ENCODE measurements at regions not wholly inside any gene's neighbourhood (a gene's known extent, or its start where the extent isn't known, plus 50 kb on each side); places are given as distances from the start of the nearest gene placed in this dataset.

- H3K4me1 ChIP-seq (ENCODE audit: insufficient read depth, low read length), result no peaks in the 10 kb centered on the region
- H3T11ph ChIP-seq (ENCODE audit: low read length), result no peak overlapping the region
- no peak overlapping the region for H4K5ac ChIP-seq (ENCODE audit: insufficient read length, low read depth, low read length)
- H3K4me1 Mint-ChIP-seq, result peaks cover 8 to 12% of the 10 kb centered on the region in 2 experiments
- H3K9me3 Mint-ChIP-seq, result peaks cover 9% of the 10 kb centered on the region in 2 experiments; a peak in 3 of 5 replicates
- H3K23me2 ChIP-seq (ENCODE audit: insufficient read length, low read depth, low read length, poor library complexity, severe bottlenecking), result no peaks in the 10 kb centered on the region
- DNase-seq, result no peak
- H3K56ac ChIP-seq (ENCODE audit: insufficient read length, low read depth, low read length), result no peak overlapping the region
- H3K9me3 ChIP-seq (ENCODE audit: control insufficient read depth, low read depth, low read length), result no peaks in the 10 kb centered on the region
- H3K9ac ChIP-seq (ENCODE audit: extremely low read depth, insufficient read length, low read length), result no peak overlapping the region
- H3K27ac ChIP-seq (ENCODE audit: insufficient read length, low read depth, low read length), result no peak overlapping the region
- H2BK5ac ChIP-seq (ENCODE audit: insufficient read length, low read length), result no peak overlapping the region
- no peak overlapping the region for H3K4me2 ChIP-seq (ENCODE audit: insufficient read depth, insufficient read length, low read length)
- H3K4me3 Mint-ChIP-seq, result no peak overlapping the region
- H3K79me1 ChIP-seq (ENCODE audit: insufficient read depth, low read depth, low read length, poor library complexity, severe bottlenecking), result no peaks in the 10 kb centered on the region
- H3K27ac Mint-ChIP-seq, result peak overlapping the region in 2 of 3 experiments; percentile 12 to 68; a peak in 2 of 7 replicates
- no peak overlapping the region for H3K14ac ChIP-seq (ENCODE audit: insufficient read depth, low read length)
- no peak overlapping the region for H4K91ac ChIP-seq (ENCODE audit: insufficient read length, low read depth, low read length)
- no peak overlapping the region for H2BK120ac ChIP-seq (ENCODE audit: low read depth, low read length, poor library complexity, severe bottlenecking)
- no peak overlapping the region for H2BK15ac ChIP-seq (ENCODE audit: low read depth, low read length)
- H2AK5ac ChIP-seq (ENCODE audit: insufficient read length, low read length), result no peak overlapping the region
- no peaks in the 10 kb centered on the region for H3K79me2 ChIP-seq (ENCODE audit: insufficient read depth, low read length)
- H3K18ac ChIP-seq (ENCODE audit: insufficient read length, low read depth, low read length), result no peak overlapping the region
- H3K23ac ChIP-seq (ENCODE audit: insufficient read length, low read depth, low read length), result no peak overlapping the region
- no peak overlapping the region for H4K8ac ChIP-seq (replicated peaks; ENCODE audit: insufficient read length, low read depth, low read length)
- peaks cover 2 to 9% (median 7%) of the 10 kb centered on the region in 3 experiments; a peak in 5 of 7 replicates for H3K36me3 Mint-ChIP-seq (ENCODE audit: insufficient read depth in 1 of 3, low read depth in 3 of 3)
- H3K27me3 Mint-ChIP-seq (ENCODE audit: low read depth), result peaks cover 3% of the 10 kb centered on the region
- no peaks in the 10 kb centered on the region for H3K27me3 ChIP-seq (ENCODE audit: insufficient read depth, low read length)
- H2AFZ ChIP-seq (ENCODE audit: low read length), result no peak overlapping the region
- no CpG with 5 or more reads among the region's 13 CpGs for WGBS (ENCODE audit: extremely low coverage, insufficient read length, low lambda C conversion rate)
- TF ChIP-seq, protein P1, sequence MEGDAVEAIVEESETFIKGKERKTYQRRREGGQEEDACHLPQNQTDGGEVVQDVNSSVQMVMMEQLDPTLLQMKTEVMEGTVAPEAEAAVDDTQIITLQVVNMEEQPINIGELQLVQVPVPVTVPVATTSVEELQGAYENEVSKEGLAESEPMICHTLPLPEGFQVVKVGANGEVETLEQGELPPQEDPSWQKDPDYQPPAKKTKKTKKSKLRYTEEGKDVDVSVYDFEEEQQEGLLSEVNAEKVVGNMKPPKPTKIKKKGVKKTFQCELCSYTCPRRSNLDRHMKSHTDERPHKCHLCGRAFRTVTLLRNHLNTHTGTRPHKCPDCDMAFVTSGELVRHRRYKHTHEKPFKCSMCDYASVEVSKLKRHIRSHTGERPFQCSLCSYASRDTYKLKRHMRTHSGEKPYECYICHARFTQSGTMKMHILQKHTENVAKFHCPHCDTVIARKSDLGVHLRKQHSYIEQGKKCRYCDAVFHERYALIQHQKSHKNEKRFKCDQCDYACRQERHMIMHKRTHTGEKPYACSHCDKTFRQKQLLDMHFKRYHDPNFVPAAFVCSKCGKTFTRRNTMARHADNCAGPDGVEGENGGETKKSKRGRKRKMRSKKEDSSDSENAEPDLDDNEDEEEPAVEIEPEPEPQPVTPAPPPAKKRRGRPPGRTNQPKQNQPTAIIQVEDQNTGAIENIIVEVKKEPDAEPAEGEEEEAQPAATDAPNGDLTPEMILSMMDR (conservative IDR thresholded peaks at IDR 0.05), result no peak
- no peak overlapping the region for H2BK12ac ChIP-seq (ENCODE audit: insufficient read length, low read depth, low read length)
- H3K4ac ChIP-seq (ENCODE audit: low read depth, low read length), result no peak overlapping the region
- H2BK20ac ChIP-seq (ENCODE audit: low read depth, low read length, poor library complexity, severe bottlenecking), result no peak overlapping the region
- H4K20me1 ChIP-seq (ENCODE audit: control insufficient read depth, insufficient read depth, insufficient read length), result no peaks in the 10 kb centered on the region
Observed at GRCh38 chr18:76697441-76697901, 124.9 kb upstream of the ZNF236 start.
